ENCODE measurements at regions not wholly inside any gene's neighbourhood (a gene's known extent, or its start where the extent isn't known, plus 50 kb on each side); places are given as distances from the start of the nearest gene placed in this dataset.

GRCh38 chr5:57618767-57619381 lies 136.3 kb upstream of the ACTBL2 start:
- TF ChIP-seq POLR2A (IDR thresholded peaks at IDR 0.05; ENCODE audit: low read depth, low read length) (no peak), POLR2AphosphoS5 (IDR thresholded peaks at IDR 0.05; ENCODE audit: low read depth, low read length) (no peak)
